ENCODE measurements at regions not wholly inside any gene's neighbourhood (a gene's known extent, or its start where the extent isn't known, plus 50 kb on each side); places are given as distances from the start of the nearest gene placed in this dataset.

- TF ChIP-seq, protein P1, sequence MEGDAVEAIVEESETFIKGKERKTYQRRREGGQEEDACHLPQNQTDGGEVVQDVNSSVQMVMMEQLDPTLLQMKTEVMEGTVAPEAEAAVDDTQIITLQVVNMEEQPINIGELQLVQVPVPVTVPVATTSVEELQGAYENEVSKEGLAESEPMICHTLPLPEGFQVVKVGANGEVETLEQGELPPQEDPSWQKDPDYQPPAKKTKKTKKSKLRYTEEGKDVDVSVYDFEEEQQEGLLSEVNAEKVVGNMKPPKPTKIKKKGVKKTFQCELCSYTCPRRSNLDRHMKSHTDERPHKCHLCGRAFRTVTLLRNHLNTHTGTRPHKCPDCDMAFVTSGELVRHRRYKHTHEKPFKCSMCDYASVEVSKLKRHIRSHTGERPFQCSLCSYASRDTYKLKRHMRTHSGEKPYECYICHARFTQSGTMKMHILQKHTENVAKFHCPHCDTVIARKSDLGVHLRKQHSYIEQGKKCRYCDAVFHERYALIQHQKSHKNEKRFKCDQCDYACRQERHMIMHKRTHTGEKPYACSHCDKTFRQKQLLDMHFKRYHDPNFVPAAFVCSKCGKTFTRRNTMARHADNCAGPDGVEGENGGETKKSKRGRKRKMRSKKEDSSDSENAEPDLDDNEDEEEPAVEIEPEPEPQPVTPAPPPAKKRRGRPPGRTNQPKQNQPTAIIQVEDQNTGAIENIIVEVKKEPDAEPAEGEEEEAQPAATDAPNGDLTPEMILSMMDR (IDR thresholded peaks at IDR 0.05; ENCODE audit: low read depth, low read length, missing input control): no peak
- TF ChIP-seq RAD21 (IDR thresholded peaks at IDR 0.05) (no peak), ZBTB33 (IDR thresholded peaks at IDR 0.05) (no peak), TAF1 (conservative IDR thresholded peaks at IDR 0.05) (no peak)
Observed at GRCh38 chr4:133498149-133498548, 349.1 kb downstream of the PCDH10 start.
